Right lobe of liver (tissue), 6 donors: ENCODE measurements at regions not wholly inside any gene's neighbourhood (a gene's known extent, or its start where the extent isn't known, plus 50 kb on each side); places are given as distances from the start of the nearest gene placed in this dataset.

Experiments used
- ATAC-seq, 4 donors: fragments of 200-7000 bp; cut with Tn5 transposase; one replicate each; pipeline ENCODE4 v1.9.1; 2020; ENCODE audit warnings: mild to moderate bottlenecking in 4 of 4, moderate library complexity in 4 of 4
- DNase-seq, 3 donors: peaks; one replicate each; pipeline ENCODE4 v3.0.0-alpha.2; 2020
- H3K27ac ChIP-seq, 3 donors: fragments of 200-600 bp; one replicate each; pipeline ENCODE4 v1.8.0; 2022
- H3K27me3 ChIP-seq, 2 donors: fragments of 200-600 bp; one replicate each; pipeline ENCODE4 v1.8.0; 2022
- H3K36me3 ChIP-seq, 4 donors: fragments of 200-600 bp; sonication (generic) in 1 of 4; one replicate each; pipeline versions ENCODE4 v1.5.1 to v1.8.0; 2017 to 2022; ENCODE audit warnings: control low read depth in 1 of 4
- H3K4me1 ChIP-seq, 4 donors: fragments of 200-600 bp; sonication (generic) in 1 of 4; one replicate each; pipeline versions ENCODE4 v1.5.1 to v1.8.0; 2017 to 2022; ENCODE audit warnings: control low read depth in 1 of 4
- H3K4me3 ChIP-seq, 3 donors: fragments of 200-600 bp; one replicate each; pipeline ENCODE4 v1.8.0; 2022
- H3K9me3 ChIP-seq, 4 donors: fragments of 200-600 bp; sonication (generic) in 1 of 4; one replicate each; pipeline versions ENCODE4 v1.5.1 to v1.8.0; 2017 to 2022; ENCODE audit warnings: control low read depth in 1 of 4
- CTCF ChIP-seq, 4 donors: fragments of 200-600 bp in 3 of 4; fragments of 450-650 bp in 1 of 4; IDR thresholded peaks; one replicate each; pipeline versions ENCODE4 v1.5.1 to v1.8.0; 2016 to 2022; ENCODE audit warnings: antibody characterized with exemption in 4 of 4, mild to moderate bottlenecking in 2 of 4
- POLR2A ChIP-seq: fragments of 450-650 bp; IDR thresholded peaks from one replicate; pipeline ENCODE4 v1.6.1; 2017; ENCODE audit warnings: antibody characterized with exemption, mild to moderate bottlenecking
- WGBS: methylation state at CpG from one replicate; pipeline ENCODE4 v1.1.6; 2018; ENCODE audit warnings: low coverage, low lambda C conversion rate; ENCODE audit not compliant: insufficient coverage; ENCODE audit errors: missing lambda C conversion rate; 5-methylcytosine and 5-hydroxymethylcytosine counted together
- intact Hi-C, 2 donors: fragments of 100-400 bp; cut with DNase I; formaldehyde crosslinking; loops; one replicate each; pipeline versions ENCODE4 v1.11.2 to v1.14.1; 2022
- small RNA-seq, 2 experiments: library from RNA; depleted of rRNA; stranded (forward); fragments of <200 nt; gene quantifications; one replicate each; pipeline ENCODE3, GENCODE V24; 2016
- donor health status: DM: no; HTN: yes; CAD: no.
- donor health status: DM: no; HTN: no; CAD: no.
- donor health status: DM: no; HTN: no; CAD: no.
- donor health status: DM: no; HTN: yes; CAD: no.
- donor health status: DM: no; HTN: yes; CAD: no.

- Histone ChIP-seq H3K27ac (no peak overlapping the region), H3K9me3 (no peaks in the 10 kb centered on the region), H3K4me3 (no peak overlapping the region), H3K4me1 (no peaks in the 10 kb centered on the region), H3K27me3 (no peaks in the 10 kb centered on the region), H3K36me3 (no peaks in the 10 kb centered on the region)
- intact Hi-C loops = no loop called here
- DNase-seq (no peak), ATAC-seq (no peak)
- TF ChIP-seq POLR2A = no peak
- no peak for TF ChIP-seq CTCF (IDR thresholded peaks at IDR 0.05)
- WGBS = 32% methylated on average over 5 of the region's 5 CpGs
These were observed 63.3 kb upstream of the PCDH7 start for GRCh38 chr4:30656828-30657227.

- 54% methylated on average over 2 of the region's 3 CpGs for WGBS
- no peak for ATAC-seq
These were observed 52.2 kb upstream of the PCDH7 start for GRCh38 chr4:30667919-30668318.

GRCh38 chr4:30670206-30670605, 50.0 kb upstream of the PCDH7 start:
- Histone ChIP-seq H3K27me3 (no peaks in the 10 kb centered on the region), H3K9me3 (no peaks in the 10 kb centered on the region), H3K4me3 (no peak overlapping the region), H3K4me1 (no peaks in the 10 kb centered on the region), H3K36me3 (no peaks in the 10 kb centered on the region), H3K27ac (no peak overlapping the region)
- TF ChIP-seq CTCF (IDR thresholded peaks at IDR 0.05) = no peak
- TF ChIP-seq POLR2A = no peak
- intact Hi-C loops = no loop called here
- WGBS = 19% methylated on average over 3 of the region's 3 CpGs
- no peak for DNase-seq
- no peak for ATAC-seq

More at GRCh38 chr4:30667919-30668318, 52.2 kb upstream of the PCDH7 start:
- Histone ChIP-seq H3K27me3 (no peaks in the 10 kb centered on the region), H3K4me1 (no peaks in the 10 kb centered on the region), H3K9me3 (no peaks in the 10 kb centered on the region), H3K4me3 (no peak overlapping the region), H3K27ac (no peak overlapping the region), H3K36me3 (no peaks in the 10 kb centered on the region)
- TF ChIP-seq CTCF (IDR thresholded peaks at IDR 0.05) = no peak
- no peak for TF ChIP-seq POLR2A
- DNase-seq = no peak
- intact Hi-C loops = no loop called here

Small RNA genes lying in the stretch of these regions (small RNA-seq; reads per million reads assigned to genes)
- 0 reads per million in 2 experiments for gene AC097510.1
